HK-2 (cell line): ENCODE measurements at regions not wholly inside any gene's neighbourhood (a gene's known extent, or its start where the extent isn't known, plus 50 kb on each side); places are given as distances from the start of the nearest gene placed in this dataset.
A peak's percentile ranks its signal among the peaks of the same experiment; 100 is the strongest.
"Not testable (repeated sequence)": the region's sequence is repeated elsewhere in the genome, so short reads cannot be mapped to it uniquely, and the experiment has no call there.

ENCODE experiments used
- DNase-seq: peaks from one replicate; pipeline ENCODE4 v3.0.0-alpha.2; 2018; ENCODE audit not compliant: unreplicated experiment

DNA sequence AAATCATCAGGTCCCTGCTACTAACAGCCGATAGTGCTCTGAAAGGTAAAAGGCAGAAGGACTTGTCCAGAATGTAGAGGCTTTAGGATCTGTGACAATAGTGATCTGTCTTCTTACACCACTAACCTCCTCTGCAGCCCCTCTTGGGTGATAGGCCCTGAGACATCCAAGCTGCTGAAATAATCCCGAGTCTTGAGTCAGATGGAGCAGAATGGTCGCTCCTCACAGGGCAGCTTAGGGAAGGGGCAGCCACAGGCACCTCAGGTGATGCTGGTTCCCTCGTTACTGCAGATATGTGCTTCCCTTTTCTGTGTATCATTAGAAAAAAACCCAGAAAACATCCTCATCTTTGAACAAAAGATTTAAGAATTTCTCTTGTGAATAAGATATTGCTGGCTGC lies 157.1 kb upstream of the DLX2 start:
- no peak for DNase-seq

DNA sequence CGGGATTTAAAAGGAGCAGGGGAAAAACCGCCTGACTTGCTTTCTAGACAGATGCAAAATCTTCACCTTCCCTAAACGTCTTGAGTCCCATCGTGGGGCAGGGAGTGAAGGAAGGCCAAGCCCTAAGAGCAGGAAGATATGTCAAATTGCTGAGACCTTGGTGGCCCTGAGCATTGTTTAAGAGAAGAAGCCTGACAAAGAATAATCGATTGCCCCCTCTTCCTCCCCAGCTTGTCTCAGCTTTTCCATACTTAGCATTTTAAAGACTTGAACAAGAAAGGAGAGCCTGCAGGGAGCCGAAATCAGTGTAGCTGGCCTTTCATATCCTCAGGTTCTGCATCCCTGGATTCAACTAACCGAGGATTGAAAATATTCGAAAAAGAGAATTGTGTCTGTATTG lies 157.6 kb upstream of the DLX2 start:
- DNase-seq = no peak

DNA sequence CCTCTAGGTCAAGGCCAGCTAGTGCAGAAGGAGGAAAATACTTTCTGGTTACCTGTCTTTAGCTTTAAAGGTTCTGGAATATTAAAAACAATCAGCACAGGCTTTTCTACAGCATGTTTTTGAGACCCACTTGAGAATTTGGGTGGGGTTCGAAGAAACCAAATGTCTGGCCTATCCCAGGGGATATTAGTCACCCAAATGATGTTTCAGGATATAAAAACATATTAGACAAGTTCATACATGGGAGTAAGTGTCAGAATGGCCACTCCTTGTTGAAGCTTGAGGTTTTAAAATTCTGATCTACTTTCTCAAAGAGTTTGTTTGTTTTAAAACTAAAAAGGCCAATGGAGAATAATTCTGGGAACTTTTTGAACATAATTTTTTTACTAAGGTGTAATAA lies 158.6 kb upstream of the DLX2 start:
- DNase-seq = no peak

DNA sequence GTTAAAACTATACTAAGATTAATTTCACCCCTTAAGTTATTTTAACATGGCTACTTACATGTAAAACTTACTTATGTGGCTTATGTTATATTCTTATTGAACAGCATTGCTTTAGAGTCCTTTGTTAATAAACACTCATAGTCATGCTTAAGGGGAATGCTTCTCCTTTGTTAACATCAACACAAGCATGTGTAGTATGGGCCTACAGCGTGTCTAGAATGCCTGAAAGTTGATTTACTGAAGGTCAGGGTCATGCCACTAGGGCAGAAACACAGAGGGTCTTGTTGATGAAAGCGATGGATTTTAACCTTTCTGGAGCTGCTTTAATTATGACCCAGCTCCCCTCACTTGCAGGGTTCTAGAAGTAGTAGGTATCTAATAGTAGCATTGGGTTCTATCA lies 159.8 kb upstream of the DLX2 start:
- no peak for DNase-seq

DNA sequence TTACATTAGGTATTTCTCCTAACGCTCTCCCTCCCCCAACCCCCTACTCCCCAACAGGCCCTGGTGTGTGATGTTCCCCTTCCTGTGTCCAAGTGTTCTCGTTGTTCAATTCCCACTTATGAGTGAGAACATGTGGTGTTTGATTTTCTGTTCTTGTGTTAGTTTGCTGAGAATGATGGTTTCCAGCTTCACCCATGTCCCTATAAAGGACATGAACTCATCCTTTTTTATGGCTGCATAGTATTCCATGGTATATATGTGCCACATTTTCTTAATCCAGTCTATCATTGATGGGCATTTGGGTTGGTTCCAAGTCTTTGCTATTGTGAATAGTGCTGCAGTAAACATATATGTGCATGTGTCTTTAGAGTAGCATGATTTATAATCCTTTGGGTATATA lies 162.1 kb upstream of the DLX2 start:
- not testable (repeated sequence) for DNase-seq

DNA sequence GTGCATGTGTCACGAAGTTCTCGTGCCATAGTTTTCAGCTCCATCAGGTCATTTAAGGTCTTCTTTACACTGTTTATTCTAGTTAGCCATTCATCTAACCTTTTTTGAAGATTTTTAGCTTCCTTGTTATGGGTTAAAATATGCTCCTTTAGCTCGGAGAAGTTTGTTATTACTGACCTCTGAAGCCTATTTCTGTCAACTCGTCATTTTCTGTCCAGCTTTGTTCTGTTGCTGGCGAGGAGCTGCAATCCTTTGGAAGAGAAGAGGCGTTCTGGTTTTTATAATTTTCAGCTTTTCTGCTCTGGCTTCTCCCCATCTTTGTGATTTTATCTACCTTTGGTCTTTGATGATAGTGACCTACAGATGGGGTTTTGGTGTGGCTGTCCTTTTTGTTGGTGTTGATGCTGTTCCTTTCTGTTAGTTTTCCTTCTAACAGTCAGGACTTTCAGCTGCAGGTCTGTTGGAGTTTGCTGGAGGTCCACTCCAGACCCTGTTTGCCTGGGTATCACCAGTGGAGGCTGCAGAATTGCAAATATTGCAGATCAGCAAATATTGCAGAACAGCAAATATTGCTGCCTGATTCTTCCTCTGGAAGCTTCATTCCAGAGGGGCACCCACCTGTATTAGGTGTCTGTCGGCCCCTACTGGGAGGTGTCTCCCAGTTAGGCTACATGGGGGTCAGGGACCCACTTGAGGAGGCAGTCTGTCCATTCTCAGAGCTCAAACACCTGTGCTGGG lies 157.7 kb upstream of the ITGA6 start:
- DNase-seq = not testable (repeated sequence)

DNA sequence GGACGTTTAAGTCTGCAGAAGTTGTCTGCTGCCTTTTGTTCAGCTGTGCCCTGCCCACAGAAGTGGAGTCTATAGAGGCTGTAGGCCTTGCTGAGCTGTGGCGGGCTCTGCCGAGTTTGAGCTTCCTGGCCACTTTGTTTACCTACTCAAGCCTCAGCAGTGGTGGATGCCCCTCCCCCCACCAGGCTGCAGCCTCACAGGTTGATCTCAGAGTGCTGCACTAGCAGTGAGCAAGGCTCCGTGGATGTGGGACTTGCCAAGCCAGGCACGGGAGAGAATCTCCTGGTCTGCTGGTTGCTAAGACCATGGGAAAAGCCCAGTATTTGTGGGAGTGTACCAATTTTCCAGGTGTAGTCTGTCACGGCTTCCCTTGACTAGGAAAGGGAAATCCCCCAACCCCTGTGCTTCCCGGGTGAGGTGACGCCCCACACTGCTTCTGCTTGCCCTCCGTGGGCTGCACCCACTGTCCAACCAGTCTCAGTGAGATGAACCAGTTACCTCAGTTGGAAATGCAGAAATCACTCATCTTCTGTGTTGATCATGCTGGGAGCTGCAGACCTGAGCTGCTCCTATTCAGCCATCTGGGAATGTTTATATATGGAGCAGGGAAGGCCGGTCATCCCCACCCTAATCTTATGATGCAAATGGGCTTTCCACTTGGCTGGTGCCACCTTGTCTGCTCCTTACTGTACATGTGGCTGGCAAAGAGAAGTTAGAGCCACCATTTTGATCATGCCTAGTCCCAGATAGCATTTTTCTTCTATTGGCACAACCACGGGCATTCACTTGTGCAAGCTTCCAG lies 156.9 kb upstream of the ITGA6 start:
- no peak for DNase-seq

DNA sequence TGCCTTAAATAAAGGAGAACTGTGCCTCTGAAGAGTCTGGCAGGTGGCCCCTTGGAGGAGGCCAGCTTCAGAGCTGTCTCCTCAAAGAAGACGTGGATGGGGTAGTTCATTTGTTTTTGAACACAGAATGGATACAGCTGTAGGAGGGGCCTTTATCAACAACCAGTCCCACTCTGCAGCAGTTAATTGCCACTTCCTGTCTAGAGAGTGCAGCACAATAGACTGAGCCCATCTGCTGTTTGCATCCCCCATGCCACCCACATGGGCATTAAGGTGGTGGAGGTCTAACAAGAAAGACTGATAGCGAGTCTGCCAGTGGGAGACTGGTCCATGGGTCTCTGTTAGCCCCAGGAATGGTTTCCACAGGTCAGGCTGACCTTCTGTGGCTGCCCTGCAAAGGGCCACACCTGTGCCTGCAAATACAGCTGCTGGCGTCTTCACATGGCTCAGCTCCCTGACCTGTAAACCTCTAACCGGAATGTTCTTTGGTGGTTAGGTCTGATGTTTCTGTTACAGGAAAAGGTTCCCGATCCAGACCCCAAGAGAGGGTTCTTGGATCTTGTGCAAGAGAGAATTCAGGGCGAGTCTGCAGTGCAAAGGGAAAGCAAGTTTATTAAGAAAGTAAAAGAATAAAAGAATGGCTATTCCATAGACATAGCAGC lies 153.3 kb upstream of the ITGA6 start:
- no peak for DNase-seq

DNA sequence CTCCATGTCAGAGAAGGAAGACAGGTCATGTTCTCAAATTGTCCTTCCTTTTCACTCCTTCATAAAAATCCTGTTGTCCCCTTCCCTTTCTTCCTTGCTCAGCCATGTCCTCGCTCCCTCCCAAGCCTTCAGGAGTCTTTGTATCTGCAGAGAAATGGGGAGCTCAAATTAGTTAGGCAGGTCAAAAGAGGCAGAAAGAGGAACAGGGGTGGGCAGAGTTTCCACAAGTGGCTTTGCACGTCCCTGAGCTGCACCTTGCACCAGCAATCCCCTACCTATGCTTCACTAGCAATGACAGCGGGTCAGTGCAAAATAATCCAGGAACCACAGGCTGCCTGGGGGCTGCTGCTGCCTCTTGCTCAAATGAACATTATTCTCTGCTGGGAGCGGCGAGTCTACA lies 152.1 kb upstream of the ITGA6 start:
- no peak for DNase-seq

DNA sequence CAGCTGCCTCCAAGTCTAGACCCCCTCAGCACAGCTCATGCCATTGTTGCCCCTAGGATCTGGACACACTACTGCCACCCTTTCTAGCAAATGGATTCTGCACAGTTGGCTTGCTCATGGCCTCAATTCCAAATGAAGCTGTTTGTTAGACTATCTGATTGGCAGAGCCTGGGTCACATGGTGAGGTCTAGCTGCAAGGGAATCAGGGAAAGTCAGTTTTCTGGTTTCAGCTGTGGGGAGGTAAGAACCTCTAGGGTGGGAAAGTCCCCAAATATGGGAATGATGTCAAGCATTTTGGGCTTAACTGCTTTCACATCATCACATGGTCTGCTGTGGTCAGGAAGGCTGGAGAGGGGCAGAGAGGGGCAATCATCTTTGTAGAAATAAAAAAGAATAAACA lies 150.4 kb upstream of the ITGA6 start:
- DNase-seq = no peak

DNA sequence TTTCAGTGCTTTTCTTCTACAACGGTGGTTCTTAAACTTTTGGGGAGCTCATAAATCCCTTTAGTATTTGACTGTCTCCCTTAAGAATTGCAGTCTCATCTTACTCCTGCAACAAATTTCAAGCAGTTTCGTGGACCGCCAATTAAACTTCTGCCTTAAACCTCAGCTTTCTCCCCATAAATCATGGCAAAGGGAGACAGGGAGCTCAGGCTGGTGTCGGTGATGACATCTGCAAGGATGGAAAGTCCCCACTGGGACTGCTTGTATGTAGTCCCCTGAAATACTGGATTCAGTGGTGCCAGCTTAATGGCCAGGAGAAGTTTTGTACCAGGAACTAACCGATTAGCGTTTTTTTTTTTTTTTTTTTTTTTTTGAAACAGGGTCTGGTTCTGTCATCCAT lies 148.7 kb upstream of the ITGA6 start:
- no peak for DNase-seq

DNA sequence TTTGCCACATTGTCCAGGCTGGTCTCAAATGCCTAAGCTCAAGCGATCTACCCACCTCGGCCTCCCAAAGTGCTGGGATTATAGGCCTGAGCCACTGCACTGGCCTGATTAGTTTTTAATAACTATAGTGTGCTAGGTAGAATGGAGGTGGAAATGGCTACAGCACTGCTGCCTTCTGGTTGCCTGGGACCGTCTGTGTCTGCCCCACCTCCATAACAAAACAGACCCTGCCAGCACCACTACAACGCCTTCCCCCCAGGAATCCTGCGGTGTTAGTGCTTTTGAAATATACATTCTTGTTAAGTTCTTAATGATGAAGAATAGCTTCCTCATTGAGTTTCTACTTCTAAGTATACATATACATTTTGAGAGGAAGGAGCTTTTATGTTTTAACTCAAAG lies 148.2 kb upstream of the ITGA6 start:
- no peak for DNase-seq

DNA sequence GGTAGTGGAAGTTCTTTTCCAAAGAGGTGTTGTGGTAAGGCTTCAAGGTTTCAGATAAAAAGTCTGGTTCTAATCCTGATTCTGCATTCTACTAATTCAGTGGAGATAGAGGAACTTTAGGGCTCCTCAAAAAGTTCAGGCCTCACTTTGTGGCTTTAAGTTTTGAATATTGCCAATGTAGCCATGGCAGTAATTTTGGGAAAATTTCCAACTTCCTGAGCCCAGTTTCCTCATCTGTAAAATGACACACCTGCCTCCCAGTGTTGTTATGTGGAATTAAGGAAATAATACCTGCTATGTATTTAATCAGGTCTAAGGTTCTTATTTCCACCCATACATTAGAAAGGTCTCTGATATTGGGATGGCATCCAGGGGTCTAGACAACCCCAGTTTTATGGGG lies 147.6 kb upstream of the ITGA6 start:
- DNase-seq = no peak

DNA sequence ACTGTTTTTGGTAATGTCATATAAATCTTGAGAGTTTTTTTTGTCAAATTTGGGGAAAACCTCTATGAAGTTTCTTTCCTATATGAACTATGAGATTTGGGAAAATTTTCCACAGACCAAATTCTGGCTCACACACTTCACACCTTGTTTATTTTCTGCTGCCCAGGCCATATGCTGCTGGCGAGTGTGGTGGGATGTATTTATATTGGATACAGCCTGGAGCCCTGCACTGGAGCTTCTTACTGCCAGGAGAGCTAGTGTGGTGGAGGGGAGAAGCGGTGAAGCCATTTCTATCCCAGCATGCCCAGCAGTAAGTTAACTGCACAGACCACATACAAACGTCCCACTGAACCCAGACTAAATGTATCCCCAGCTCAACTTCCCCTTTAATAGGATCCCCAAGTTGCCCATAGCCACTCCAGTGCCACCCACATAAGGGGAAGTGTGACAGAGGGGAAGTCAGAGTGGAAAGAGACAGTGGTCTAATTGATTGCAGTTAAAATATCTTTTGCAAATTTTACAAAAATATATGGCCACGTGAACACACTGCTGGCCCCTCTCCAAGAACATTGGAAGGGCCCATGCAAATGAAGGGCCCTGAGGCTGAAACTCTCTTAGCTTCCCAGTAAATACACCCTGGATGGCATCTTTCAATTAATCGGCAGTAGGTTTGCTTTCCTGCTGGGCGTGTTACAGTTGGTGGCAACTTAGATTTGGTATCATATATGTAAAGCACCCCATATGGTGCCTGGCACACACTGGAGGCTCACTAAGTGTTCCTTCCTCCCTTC lies 146.6 kb upstream of the ITGA6 start:
- DNase-seq = no peak

DNA sequence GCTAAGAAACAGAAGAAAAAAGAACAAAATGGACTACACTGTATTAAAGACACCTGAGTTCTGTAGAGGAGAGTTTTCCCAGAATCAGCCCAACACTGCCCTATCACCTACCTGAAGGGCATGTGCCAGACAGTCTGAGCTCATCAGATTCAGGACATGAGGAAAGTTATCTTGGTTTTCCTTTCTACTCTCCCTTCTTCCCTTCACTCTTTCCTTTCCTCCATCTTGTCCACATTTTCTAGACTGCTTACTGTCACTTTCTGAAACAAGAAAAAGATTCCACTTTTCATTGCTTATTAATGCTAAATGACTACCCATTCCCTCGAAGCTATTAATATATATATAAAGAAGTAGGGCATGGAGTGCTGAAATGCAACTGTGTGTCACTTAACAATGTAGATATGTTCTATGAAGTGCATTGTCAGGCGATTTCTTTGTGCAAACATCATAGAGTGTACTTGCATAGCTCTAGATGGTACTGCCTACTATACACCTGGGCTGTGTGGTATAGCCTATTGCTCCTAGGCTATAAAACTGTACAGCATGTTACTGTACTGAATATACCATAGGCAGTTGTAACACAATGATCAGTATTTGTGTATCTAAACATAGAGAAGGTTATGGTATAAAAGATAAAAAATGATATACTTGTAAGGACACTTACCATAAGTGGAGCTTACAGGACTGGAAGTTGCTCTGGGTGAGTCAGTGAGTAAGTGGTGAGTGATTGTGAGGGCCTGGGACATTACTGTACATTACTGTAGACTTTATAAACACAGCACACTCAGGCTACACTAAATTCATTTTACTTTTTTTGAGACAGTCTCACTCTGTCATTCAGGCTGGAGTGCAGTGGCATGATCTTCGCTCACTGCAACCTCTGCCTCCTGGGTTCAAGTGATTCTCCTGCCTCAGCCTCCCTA lies 145.5 kb upstream of the ITGA6 start:
- DNase-seq = no peak

DNA sequence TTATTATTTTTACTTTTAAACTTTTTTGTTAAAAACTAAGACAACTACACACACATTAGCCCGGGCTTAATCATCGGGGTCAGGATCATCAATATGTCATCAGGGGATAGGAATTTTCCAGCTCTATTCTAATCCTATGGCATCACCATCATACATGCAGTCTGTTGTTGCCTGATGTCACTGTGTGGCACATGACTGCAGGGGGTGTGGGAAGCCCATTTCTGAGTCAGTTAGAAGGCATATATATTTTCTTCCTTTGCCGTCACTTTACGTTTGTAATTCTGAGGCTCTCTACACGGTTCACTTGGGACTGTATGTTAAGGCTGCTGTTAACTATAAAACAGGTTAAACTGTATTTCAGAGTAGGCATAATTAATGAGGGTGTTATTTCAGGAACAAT lies 144.4 kb upstream of the ITGA6 start:
- DNase-seq = peak; percentile 8

DNA sequence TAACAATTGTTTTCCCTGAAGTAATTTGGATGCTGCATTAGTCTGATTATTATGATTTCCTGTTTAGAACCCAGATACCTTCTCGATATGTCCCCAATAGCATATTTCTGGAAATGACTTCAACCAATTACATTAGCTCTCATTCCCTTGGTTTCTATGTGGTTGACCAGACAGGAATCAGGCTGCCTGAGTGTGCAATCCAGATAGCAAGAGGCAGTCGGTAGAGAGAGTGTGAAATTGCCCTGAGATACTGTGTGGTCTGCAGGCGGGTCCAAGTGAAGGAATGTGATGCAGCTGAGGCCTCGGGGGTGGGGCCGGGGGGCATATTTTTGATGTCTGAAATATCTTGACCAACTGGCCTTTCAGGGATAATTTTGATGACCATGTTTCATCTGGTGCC lies 143.9 kb upstream of the ITGA6 start:
- DNase-seq = no peak

DNA sequence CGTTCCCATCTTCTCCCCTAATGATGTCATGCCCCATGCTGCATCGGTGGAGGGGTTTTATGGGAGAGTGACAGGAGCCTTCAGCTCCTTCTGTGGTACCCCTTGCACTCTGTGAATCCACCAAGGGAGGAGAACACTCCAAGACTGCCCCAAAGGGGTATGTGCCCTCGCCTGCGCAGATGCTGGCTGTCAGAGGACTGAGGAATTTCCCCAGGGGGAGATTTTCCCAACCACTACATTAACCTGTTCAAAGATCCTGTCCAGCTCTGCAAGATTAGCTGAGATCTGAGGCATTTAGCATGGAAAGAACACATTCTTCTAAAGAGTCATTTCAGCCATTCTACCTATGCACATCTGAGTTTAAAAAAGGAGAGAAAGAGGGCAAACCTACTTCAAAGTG lies 143.2 kb upstream of the ITGA6 start:
- no peak for DNase-seq

DNA sequence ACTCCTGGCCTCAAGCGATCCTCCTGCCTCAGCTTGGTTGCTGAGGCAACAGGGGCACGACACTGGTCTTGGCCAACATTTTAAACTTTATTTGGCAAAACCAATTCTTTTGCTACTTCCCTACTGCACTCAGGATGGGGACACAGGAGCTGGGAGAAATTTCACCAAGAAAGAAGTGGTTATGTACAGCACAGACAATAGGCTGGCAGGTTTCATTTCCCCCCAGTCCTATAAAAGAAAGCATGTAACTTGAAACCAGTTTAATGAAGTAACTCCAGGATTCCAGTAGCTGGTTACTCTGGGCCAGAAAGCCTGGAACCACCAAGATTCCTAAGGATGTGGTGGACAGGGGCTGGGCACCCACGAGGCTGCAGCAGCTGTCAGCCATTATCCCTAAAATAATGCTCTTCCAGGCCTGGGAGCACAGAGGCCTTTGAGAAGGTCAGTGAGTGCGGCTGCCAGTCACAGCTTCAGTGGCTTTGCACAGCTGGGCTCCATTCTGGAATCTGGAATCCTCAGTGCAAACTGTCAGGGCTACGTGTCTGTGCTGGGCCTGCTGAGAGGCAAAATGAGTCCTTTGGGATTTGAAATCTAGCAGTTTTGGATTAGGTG lies 142.3 kb upstream of the ITGA6 start:
- no peak for DNase-seq

DNA sequence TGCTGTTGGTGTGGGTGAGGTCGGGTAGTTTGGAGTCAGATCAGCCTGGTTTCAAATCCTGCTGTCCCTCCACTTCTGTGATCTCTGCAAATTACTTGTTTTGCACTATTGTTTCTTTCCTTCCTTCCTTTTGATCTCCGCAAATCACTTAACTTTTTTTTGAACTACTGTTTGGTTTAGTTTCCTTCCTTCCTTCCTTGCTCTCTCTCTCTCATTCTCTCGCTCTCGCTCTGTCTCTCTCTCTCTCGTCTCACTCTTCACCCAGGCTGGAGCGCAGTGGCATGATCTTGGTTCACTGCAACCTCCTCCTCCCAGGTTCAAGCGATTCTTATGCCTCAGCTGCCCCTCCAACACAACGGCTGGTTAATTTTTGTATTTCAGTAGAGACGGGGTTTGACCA lies 141.6 kb upstream of the ITGA6 start:
- no peak for DNase-seq

DNA sequence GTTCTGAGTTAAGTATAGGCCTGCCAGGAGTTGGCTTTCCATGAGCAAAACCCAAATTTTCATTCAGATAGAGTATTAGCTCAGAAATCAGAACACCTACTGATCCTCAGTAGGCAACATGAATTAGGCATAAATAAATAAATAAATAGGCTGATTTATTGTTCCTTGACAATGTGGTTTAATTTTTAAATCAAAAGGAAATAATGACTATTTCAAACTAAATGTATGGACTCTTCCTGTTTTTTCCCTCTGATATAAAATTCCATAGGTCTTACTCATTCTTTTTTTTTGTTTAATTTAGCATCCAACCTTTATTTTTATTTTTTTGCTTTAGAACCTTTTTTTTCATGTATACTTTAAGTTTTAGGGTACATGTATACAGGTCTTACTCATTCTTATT lies 140.2 kb upstream of the ITGA6 start:
- DNase-seq = no peak
